ENCODE measurements at regions not wholly inside any gene's neighbourhood (a gene's known extent, or its start where the extent isn't known, plus 50 kb on each side); places are given as distances from the start of the nearest gene placed in this dataset.
"Not testable (repeated sequence)": the region's sequence is repeated elsewhere in the genome, so short reads cannot be mapped to it uniquely, and the experiment has no call there.

DNA sequence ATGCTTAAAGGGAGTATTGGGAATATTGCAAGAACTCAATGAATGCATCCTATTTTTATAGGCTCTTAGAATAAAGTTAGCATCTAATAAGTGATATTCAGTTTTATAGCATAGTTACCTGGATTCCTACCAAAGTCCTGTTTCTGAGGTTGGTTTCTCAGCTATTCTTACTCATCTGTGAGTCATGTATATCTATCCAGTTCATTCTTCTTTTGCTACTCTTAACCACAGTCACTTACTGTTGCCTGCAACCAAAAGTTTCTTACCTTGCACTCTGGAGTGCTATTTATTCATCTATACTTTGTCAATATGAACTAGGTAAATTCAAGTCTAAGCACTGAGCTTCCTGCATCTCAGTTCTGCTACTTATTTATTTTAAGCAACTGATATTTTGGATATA lies 322.5 kb downstream of the HS3ST1 start:
- no peak overlapping the region for H3K4me3 ChIP-seq (ENCODE audit: low read length)
- no peak for TF ChIP-seq ZNF274 (IDR thresholded peaks at IDR 0.05; ENCODE audit: low read depth, low read length)

GRCh38 chr4:11105715-11106114 lies 323.0 kb downstream of the HS3ST1 start:
- no peak for TF ChIP-seq ZNF274 (IDR thresholded peaks at IDR 0.05; ENCODE audit: low read depth, low read length)
- no peak overlapping the region for H3K4me3 ChIP-seq (ENCODE audit: low read length)

DNA sequence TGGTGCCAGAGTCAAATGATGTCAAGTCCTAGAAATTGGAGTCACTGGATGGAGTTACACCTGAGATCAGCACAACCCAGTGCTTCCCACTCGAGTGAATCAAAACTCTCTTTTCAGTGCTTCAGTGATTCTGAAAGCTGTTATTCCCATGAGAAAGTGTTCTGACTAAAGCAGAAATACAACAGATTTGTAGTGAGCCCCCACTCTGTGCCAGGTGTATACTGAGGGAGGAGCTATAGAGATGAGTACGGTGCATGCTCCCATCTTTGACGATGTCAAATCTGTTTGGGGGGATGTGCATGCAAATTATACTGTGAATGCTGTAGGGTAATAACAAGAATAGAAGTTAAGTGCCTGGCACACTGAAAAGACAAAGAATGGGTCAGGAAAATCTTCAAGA lies 330.2 kb downstream of the HS3ST1 start:
- H3K4me3 ChIP-seq (ENCODE audit: low read length): no peak overlapping the region; the same call in 1 of the 2 replicates
- no peak for TF ChIP-seq ZNF274 (IDR thresholded peaks at IDR 0.05; ENCODE audit: low read depth, low read length)

DNA sequence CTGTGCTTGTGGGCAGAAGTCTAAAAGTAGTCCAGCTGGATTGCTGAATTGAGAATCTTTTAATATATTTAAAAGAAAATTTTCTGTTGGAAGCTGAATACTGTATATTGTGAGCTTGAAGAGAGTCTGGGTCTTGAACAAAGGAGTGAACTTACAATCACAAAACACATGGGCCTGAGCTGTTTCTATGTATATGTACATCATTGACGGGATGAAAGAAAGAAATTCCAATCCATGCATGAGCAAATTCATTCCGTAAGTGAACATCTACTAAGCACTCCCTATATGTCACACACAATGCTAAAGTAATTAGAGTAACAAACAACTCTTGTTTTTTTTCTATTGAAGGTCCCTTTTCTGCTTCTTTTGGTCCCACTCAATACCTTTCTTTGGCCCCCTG lies 331.0 kb downstream of the HS3ST1 start:
- no peak overlapping the region for H3K4me3 ChIP-seq (ENCODE audit: low read length)
- TF ChIP-seq ZNF274 (IDR thresholded peaks at IDR 0.05; ENCODE audit: low read depth, low read length): no peak

GRCh38 chr4:11081006-11081405 lies 347.7 kb downstream of the HS3ST1 start:
- TF ChIP-seq ZNF274 (IDR thresholded peaks at IDR 0.05; ENCODE audit: low read depth, low read length): no peak
- H3K4me3 ChIP-seq (ENCODE audit: low read length): no peak overlapping the region

- no peak overlapping the region for H3K4me3 ChIP-seq (ENCODE audit: low read length)
- TF ChIP-seq ZNF274 (IDR thresholded peaks at IDR 0.05; ENCODE audit: low read depth, low read length): no peak
Measured at GRCh38 chr4:11079171-11079570, 349.5 kb downstream of the HS3ST1 start.

DNA sequence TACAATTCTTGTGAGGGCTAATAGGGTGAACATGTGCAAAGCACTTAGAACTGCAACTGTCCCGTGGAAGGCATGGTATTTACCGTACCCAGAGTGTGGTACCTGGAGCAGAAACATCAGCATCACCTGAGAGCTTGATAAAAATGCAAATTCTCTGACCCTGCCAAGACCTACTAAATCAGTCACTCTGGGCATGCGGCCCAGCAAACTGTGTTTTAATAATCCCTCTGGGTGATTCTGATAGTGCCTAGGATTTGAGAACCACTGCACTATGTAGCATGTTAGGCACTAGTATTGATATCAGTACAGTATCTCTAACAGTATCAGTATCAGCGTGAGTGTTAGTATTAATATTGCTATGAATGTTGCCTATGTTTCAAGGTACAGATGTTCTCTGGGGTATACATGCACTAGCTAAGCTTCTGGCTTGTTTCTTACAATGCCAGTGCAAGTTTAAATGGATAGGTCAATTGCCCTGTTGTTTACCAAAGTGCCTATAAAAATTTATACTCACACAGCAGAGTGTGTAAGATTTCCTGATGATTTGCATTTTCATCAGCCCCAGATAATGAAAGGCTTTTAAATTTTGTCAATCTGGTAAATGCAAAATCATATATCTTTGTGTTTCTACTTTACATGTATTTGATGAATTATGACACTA lies 354.0 kb downstream of the HS3ST1 start:
- TF ChIP-seq ZNF274 (IDR thresholded peaks at IDR 0.05; ENCODE audit: low read depth, low read length): no peak
- H3K4me3 ChIP-seq (ENCODE audit: low read length): no peak overlapping the region

GRCh38 chr4:11073621-11074051 lies 355.1 kb downstream of the HS3ST1 start:
- no peak for TF ChIP-seq ZNF274 (IDR thresholded peaks at IDR 0.05; ENCODE audit: low read depth, low read length)
- H3K4me3 ChIP-seq (ENCODE audit: low read length): no peak overlapping the region

DNA sequence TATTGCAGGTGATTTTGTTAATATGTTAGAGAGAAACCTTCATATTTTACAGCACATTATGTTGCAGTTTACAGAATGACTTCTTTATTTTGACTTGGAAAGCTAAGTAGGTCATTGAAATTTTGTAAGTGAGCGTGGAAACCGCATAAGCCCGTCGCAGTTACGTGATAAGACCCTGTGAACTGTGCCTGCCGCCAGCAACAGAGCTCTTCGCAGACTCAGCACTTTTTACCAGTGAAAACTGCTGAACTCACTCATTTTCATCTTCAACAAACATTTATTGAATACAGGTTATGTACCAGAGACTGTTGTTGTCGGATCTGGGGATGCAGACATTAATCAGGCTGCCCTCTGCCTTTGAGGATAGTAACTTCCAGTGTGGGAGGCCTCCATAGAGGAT lies 355.7 kb downstream of the HS3ST1 start:
- TF ChIP-seq ZNF274 (IDR thresholded peaks at IDR 0.05; ENCODE audit: low read depth, low read length): no peak
- no peak overlapping the region for H3K4me3 ChIP-seq (ENCODE audit: low read length)

DNA sequence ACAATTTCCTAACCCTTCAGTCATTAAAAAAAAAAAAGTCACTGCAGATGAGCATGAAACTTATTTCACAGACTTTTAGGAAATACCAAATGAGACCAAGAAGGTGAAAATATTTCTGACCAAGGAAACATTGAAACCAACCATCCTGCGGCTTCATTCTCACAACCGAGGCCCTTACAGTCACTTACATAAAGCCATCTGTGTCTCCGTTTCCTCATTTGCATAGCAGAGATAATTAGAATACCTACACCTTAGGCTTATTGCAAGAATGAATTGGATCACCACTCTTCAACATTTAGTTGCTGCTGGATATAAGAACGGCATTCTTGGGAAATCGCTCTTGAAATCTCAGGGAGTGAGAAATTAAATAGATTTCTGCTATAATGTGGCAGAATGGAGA lies 356.2 kb downstream of the HS3ST1 start:
- no peak for TF ChIP-seq ZNF274 (IDR thresholded peaks at IDR 0.05; ENCODE audit: low read depth, low read length)
- no peak overlapping the region for H3K4me3 ChIP-seq (ENCODE audit: low read length)

DNA sequence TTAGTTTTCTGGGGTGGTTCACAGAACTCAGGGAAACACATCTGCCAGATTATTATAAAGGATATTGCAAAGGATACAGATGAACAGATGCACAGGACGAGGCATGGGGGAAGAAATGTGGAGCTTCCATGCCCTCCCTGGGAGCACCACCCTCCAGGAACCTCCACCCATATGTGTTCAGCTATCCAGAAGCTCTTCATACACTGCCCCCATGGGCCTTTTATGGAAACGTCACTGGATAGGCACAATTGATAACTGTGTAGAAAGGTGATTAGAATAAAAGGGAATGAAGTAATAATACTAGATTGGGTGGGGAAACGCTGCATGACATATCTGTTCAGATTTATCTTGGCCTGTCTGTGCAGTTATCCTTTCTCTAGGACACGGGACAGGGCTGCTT lies 357.9 kb downstream of the HS3ST1 start:
- H3K4me3 ChIP-seq (ENCODE audit: low read length): no peak overlapping the region
- TF ChIP-seq ZNF274 (IDR thresholded peaks at IDR 0.05; ENCODE audit: low read depth, low read length): no peak

- no peak for TF ChIP-seq ZNF274 (IDR thresholded peaks at IDR 0.05; ENCODE audit: low read depth, low read length)
- no peak overlapping the region for H3K4me3 ChIP-seq (ENCODE audit: low read length)
Measured at GRCh38 chr4:11069581-11070211, 359.0 kb downstream of the HS3ST1 start.

- no peak for TF ChIP-seq ZNF274 (IDR thresholded peaks at IDR 0.05; ENCODE audit: low read depth, low read length)
- H3K4me3 ChIP-seq (ENCODE audit: low read length): no peak overlapping the region
Measured at GRCh38 chr4:11069083-11069482, 359.6 kb downstream of the HS3ST1 start.

DNA sequence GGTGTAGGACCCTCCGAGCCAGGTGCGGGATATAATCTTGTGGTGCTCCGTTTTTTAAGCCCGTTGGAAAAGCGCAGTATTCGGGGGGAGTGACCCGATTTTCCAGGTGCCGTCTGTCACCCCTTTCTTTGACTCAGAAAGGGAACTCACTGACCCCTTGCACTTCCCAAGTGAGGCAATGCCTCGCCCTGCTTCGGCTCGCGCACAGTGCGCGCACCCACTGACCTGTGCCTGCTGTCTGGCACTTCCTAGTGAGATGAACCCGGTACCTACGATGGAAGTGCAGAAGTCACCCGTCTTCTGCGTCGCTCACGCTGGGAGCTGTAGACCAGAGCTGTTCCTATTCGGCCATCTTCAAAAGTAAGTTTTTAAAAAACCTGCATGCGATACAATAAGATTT lies 362.1 kb downstream of the HS3ST1 start:
- not testable (repeated sequence) for H3K4me3 ChIP-seq (ENCODE audit: low read length)

- H3K4me3 ChIP-seq (ENCODE audit: low read length): not testable (repeated sequence)
Measured at GRCh38 chr4:11060637-11061036, 368.1 kb downstream of the HS3ST1 start.

GRCh38 chr4:11054937-11055336 lies 370.4 kb upstream of the CLNK start:
- not testable (repeated sequence) for H3K4me3 ChIP-seq (ENCODE audit: low read length)
